Effector memory CD8-positive, alpha-beta T cell (primary cell): ENCODE measurements at regions not wholly inside any gene's neighbourhood (a gene's known extent, or its start where the extent isn't known, plus 50 kb on each side); places are given as distances from the start of the nearest gene placed in this dataset.

Experiments
- ATAC-seq: fragments of 150-1000 bp; cut with Tn5 transposase; replicated peaks from 2 replicates; pipeline ENCODE4 v1.10.0; 2021; ENCODE audit warnings: mild to moderate bottlenecking, moderate library complexity
- DNase-seq, 3 experiments: peaks; one replicate each; pipeline ENCODE4 v3.0.0; 2021
- H3K27ac Mint-ChIP-seq, 2 donors: one replicate each; pipeline ENCODE4 v1.8.0; 2022; ENCODE audit warnings: mild to moderate bottlenecking in 2 of 2, mixed read lengths in 2 of 2, moderate library complexity in 2 of 2
- H3K27me3 Mint-ChIP-seq, 2 donors: one replicate each; pipeline ENCODE4 v1.8.0; 2022; ENCODE audit warnings: mixed read lengths in 2 of 2
- H3K36me3 Mint-ChIP-seq: one replicate; pipeline ENCODE4 v1.8.0; 2022; ENCODE audit warnings: mild to moderate bottlenecking, moderate library complexity, mixed read lengths; ENCODE audit not compliant: insufficient read depth
- H3K4me1 Mint-ChIP-seq, 2 donors: one replicate each; pipeline ENCODE4 v1.8.0; 2022; ENCODE audit warnings: low read depth in 2 of 2, mixed read lengths in 2 of 2
- H3K4me3 Mint-ChIP-seq, 2 donors: one replicate each; pipeline ENCODE4 v1.8.0; 2022; ENCODE audit warnings: mild to moderate bottlenecking in 2 of 2, mixed read lengths in 2 of 2, moderate library complexity in 2 of 2
- H3K9me3 Mint-ChIP-seq, 2 donors: one replicate each; pipeline ENCODE4 v1.8.0; 2022; ENCODE audit warnings: mixed read lengths in 2 of 2

GRCh38 chr7:156207306-156207705 is 395.0 kb upstream of the SHH start:
- Mint-ChIP-seq H3K36me3 (no peaks in the 10 kb centered on the region), H3K27me3 (peaks cover 9 to 10% of the 10 kb centered on the region in 2 donors), H3K4me1 (no peaks in the 10 kb centered on the region), H3K4me3 (no peak overlapping the region), H3K9me3 (no peaks in the 10 kb centered on the region), H3K27ac (no peak overlapping the region)
- ATAC-seq = no peak
- no peak for DNase-seq

GRCh38 chr7:156206174-156206573 is 393.9 kb upstream of the SHH start:
- no peak for ATAC-seq
- Mint-ChIP-seq H3K27ac (no peak overlapping the region), H3K4me3 (no peak overlapping the region)

GRCh38 chr7:156204820-156205219 is 392.6 kb upstream of the SHH start:
- Mint-ChIP-seq H3K27ac (no peak overlapping the region), H3K4me3 (no peak overlapping the region), H3K36me3 (no peaks in the 10 kb centered on the region), H3K9me3 (no peaks in the 10 kb centered on the region), H3K4me1 (no peaks in the 10 kb centered on the region), H3K27me3 (peaks cover 4 to 17% of the 10 kb centered on the region in 2 donors)
- ATAC-seq = no peak
- no peak for DNase-seq

More at GRCh38 chr7:156206174-156206573, 393.9 kb upstream of the SHH start:
- H3K9me3 Mint-ChIP-seq = no peaks in the 10 kb centered on the region
- no peaks in the 10 kb centered on the region for H3K36me3 Mint-ChIP-seq
- H3K4me1 Mint-ChIP-seq = no peaks in the 10 kb centered on the region
- DNase-seq = no peak
- peaks cover 9 to 10% of the 10 kb centered on the region in 2 donors for H3K27me3 Mint-ChIP-seq

- Mint-ChIP-seq H3K9me3 (no peaks in the 10 kb centered on the region), H3K4me3 (no peak overlapping the region), H3K27me3 (peaks cover 0 to 23% of the 10 kb centered on the region in 2 donors), H3K27ac (no peak overlapping the region), H3K4me1 (no peaks in the 10 kb centered on the region), H3K36me3 (no peaks in the 10 kb centered on the region)
- DNase-seq (no peak), ATAC-seq (no peak)
These were observed 391.7 kb upstream of the SHH start for GRCh38 chr7:156203923-156204322.

- peaks cover 18 to 42% of the 10 kb centered on the region in 2 donors for H3K27me3 Mint-ChIP-seq
These were observed 386.0 kb upstream of the SHH start for GRCh38 chr7:156198277-156198676.

GRCh38 chr7:156196649-156197048 is 384.4 kb upstream of the SHH start:
- peaks cover 18 to 57% of the 10 kb centered on the region in 2 donors for H3K27me3 Mint-ChIP-seq
- H3K4me1 Mint-ChIP-seq = no peaks in the 10 kb centered on the region
- H3K27ac Mint-ChIP-seq = no peak overlapping the region
- H3K9me3 Mint-ChIP-seq = peaks cover 0 to 3% of the 10 kb centered on the region in 2 donors
- DNase-seq = no peak
- H3K4me3 Mint-ChIP-seq = no peak overlapping the region
- ATAC-seq = no peak
- H3K36me3 Mint-ChIP-seq = peaks cover 3% of the 10 kb centered on the region

More at GRCh38 chr7:156198277-156198676, 386.0 kb upstream of the SHH start:
- H3K4me3 Mint-ChIP-seq = no peak overlapping the region
- peaks cover 0 to 3% of the 10 kb centered on the region in 2 donors for H3K9me3 Mint-ChIP-seq
- ATAC-seq (no peak), DNase-seq (no peak)
- H3K36me3 Mint-ChIP-seq = no peaks in the 10 kb centered on the region
- no peaks in the 10 kb centered on the region for H3K4me1 Mint-ChIP-seq
- no peak overlapping the region for H3K27ac Mint-ChIP-seq

GRCh38 chr7:156195276-156195675 is 383.0 kb upstream of the SHH start:
- peaks cover 21 to 56% of the 10 kb centered on the region in 2 donors for H3K27me3 Mint-ChIP-seq
- ATAC-seq (no peak), DNase-seq (no peak)
- no peak overlapping the region for H3K4me3 Mint-ChIP-seq
- no peak overlapping the region for H3K27ac Mint-ChIP-seq
- H3K9me3 Mint-ChIP-seq = peaks cover 0 to 3% of the 10 kb centered on the region in 2 donors
- H3K4me1 Mint-ChIP-seq = no peaks in the 10 kb centered on the region
- H3K36me3 Mint-ChIP-seq = peaks cover 3% of the 10 kb centered on the region

- no peak for DNase-seq
- H3K9me3 Mint-ChIP-seq = peaks cover 0 to 3% of the 10 kb centered on the region in 2 donors
- no peak overlapping the region for H3K4me3 Mint-ChIP-seq
- no peak for ATAC-seq
- H3K27me3 Mint-ChIP-seq = peaks cover 23 to 57% of the 10 kb centered on the region in 2 donors
- peaks cover 3% of the 10 kb centered on the region for H3K36me3 Mint-ChIP-seq
- no peaks in the 10 kb centered on the region for H3K4me1 Mint-ChIP-seq
- H3K27ac Mint-ChIP-seq = no peak overlapping the region
These were observed 382.6 kb upstream of the SHH start for GRCh38 chr7:156194813-156195212.

- H3K4me1 Mint-ChIP-seq = no peaks in the 10 kb centered on the region
- peaks cover 16 to 47% of the 10 kb centered on the region in 2 donors for H3K27me3 Mint-ChIP-seq
- ATAC-seq (no peak), DNase-seq (no peak)
- H3K27ac Mint-ChIP-seq = no peak overlapping the region
- H3K4me3 Mint-ChIP-seq = no peak overlapping the region
- peaks cover 3% of the 10 kb centered on the region for H3K36me3 Mint-ChIP-seq
- H3K9me3 Mint-ChIP-seq = peaks cover 0 to 5% of the 10 kb centered on the region in 2 donors
These were observed 380.7 kb upstream of the SHH start for GRCh38 chr7:156192921-156193320.

- Mint-ChIP-seq H3K4me1 (no peaks in the 10 kb centered on the region), H3K4me3 (no peak overlapping the region), H3K9me3 (peaks cover 0 to 2% of the 10 kb centered on the region in 2 donors), H3K27me3 (peaks cover 5 to 41% of the 10 kb centered on the region in 2 donors), H3K27ac (no peak overlapping the region), H3K36me3 (peaks cover 3% of the 10 kb centered on the region)
- DNase-seq = no peak
- ATAC-seq = no peak
These were observed 378.8 kb upstream of the SHH start for GRCh38 chr7:156191090-156191489.

GRCh38 chr7:156185076-156185475 is 372.8 kb upstream of the SHH start:
- no peak for DNase-seq
- Mint-ChIP-seq H3K4me1 (no peaks in the 10 kb centered on the region), H3K27ac (no peak overlapping the region), H3K27me3 (peaks cover under 1 to 12% of the 10 kb centered on the region in 2 donors), H3K4me3 (no peak overlapping the region), H3K36me3 (no peaks in the 10 kb centered on the region), H3K9me3 (peaks cover 0 to 2% of the 10 kb centered on the region in 2 donors)
- no peak for ATAC-seq

GRCh38 chr7:156184164-156184563 is 371.9 kb upstream of the SHH start:
- no peak for DNase-seq
- Mint-ChIP-seq H3K4me1 (no peaks in the 10 kb centered on the region), H3K36me3 (no peaks in the 10 kb centered on the region), H3K9me3 (peaks cover 0 to 2% of the 10 kb centered on the region in 2 donors), H3K4me3 (no peak overlapping the region), H3K27ac (no peak overlapping the region), H3K27me3 (peaks cover 0 to 18% of the 10 kb centered on the region in 2 donors)
- no peak for ATAC-seq

- H3K9me3 Mint-ChIP-seq = no peaks in the 10 kb centered on the region
- H3K4me1 Mint-ChIP-seq = no peaks in the 10 kb centered on the region
- no peak for DNase-seq
- no peaks in the 10 kb centered on the region for H3K36me3 Mint-ChIP-seq
- no peak for ATAC-seq
- H3K4me3 Mint-ChIP-seq = no peak overlapping the region
- no peak overlapping the region for H3K27ac Mint-ChIP-seq
- peaks cover 0 to 30% of the 10 kb centered on the region in 2 donors for H3K27me3 Mint-ChIP-seq
These were observed 368.4 kb upstream of the SHH start for GRCh38 chr7:156180451-156181229.

- no peaks in the 10 kb centered on the region for H3K36me3 Mint-ChIP-seq
- DNase-seq = no peak
- ATAC-seq = no peak
- no peak overlapping the region for H3K4me3 Mint-ChIP-seq
- H3K27ac Mint-ChIP-seq = no peak overlapping the region
- peaks cover 0 to 30% of the 10 kb centered on the region in 2 donors for H3K27me3 Mint-ChIP-seq
- no peaks in the 10 kb centered on the region for H3K9me3 Mint-ChIP-seq
- no peaks in the 10 kb centered on the region for H3K4me1 Mint-ChIP-seq
These were observed 367.7 kb upstream of the SHH start for GRCh38 chr7:156179872-156180390.
